GM18951 (cell line): ENCODE measurements at regions not wholly inside any gene's neighbourhood (a gene's known extent, or its start where the extent isn't known, plus 50 kb on each side); places are given as distances from the start of the nearest gene placed in this dataset.

ENCODE experiments used
- POLR2A ChIP-seq: IDR thresholded peaks from 4 replicates; pipeline ENCODE4 v1.6.1; 2011; ENCODE audit warnings: mild to moderate bottlenecking; ENCODE audit not compliant: insufficient read length, insufficient read depth; ENCODE audit errors: extremely low read depth
- in situ Hi-C: fragments of 300-500 bp; cut with MboI; formaldehyde crosslinking; loops from one replicate; pipeline ENCODE4 v1.12.0; 2022; ENCODE audit warnings: low sequenced_read_pairs, mixed read lengths, inconsistent platforms; ENCODE audit not compliant: unreplicated experiment

DNA sequence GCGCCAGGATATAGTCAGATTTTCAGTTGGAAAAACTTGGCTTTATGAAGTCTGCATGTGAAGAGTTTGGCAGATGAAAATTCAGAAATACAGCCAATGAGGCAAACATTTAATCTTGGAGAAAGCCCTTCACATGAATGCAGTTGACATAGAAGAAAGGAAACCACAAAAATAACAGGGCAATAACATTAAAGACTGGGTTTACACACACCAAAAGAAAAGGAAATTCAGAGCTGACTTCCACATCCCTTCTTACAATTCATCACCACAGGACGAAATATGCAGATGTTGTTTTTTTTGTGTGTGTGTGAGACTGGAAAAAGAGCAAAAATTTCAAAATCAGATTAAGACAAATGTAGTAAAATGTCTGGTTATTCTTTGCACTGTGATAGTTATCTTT lies 69.8 kb upstream of the HEY2 start:
- TF ChIP-seq POLR2A = no peak
- in situ Hi-C loops = no loop called here

DNA sequence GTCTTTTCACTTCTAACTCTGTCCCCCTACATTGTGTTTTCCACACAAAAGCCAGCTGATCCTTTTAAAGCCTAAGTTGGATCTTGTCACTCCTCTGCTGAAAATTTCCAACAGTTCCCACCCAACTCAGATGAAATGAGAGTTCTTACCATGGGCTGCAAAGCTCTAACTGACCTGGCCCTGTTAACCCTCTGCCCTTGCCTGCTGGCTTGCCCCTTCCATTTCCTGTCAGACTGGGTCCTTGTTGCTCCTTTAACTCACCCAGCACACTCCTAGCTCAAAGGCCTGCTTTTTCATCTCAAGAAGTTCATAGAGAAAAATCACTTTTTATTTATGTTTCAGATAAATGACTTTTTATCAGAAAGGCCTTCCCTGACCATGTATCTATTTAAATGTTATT lies 66.5 kb upstream of the HEY2 start:
- in situ Hi-C loops = no loop called here
- TF ChIP-seq POLR2A = no peak

DNA sequence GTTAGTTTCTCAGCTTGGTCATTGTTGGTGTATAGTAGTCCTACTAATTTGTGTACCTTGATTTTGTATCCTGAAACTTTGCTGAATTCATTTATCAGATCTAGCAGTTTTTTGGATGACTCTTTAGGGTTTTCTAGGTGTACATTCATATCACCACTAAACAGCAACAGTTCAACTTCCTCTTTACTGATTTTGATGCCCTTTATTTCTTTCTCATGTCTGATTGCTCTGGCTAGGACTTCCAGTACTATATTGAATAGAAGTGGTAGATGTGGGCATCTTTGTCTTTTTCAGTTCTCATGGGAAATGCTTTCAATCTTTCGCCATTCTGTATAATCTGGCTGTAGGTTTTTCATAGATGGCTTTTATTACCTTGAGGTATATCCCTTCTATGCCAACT lies 61.3 kb upstream of the HEY2 start:
- TF ChIP-seq POLR2A = no peak
- in situ Hi-C loops = no loop called here

DNA sequence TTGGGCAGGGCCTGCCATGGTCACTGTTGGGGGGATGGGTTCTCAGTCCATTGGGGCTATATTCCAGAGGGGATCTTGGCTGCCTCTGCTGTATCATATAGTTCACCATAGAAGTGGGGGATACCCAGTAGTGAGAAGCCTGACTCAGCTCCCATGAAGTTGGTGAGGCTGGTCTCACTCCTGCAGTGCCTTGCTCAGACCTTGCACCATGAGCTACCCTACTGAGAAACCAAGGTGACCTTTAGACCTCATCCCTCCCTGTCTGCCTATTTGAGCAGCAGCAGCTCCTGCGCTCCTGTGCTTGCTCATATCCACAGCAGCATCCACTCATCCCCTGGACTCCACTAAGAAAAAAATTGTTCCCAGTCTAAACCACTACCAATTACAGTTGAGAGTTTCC lies 56.0 kb upstream of the HEY2 start:
- no peak for TF ChIP-seq POLR2A
- in situ Hi-C loops = no loop called here

DNA sequence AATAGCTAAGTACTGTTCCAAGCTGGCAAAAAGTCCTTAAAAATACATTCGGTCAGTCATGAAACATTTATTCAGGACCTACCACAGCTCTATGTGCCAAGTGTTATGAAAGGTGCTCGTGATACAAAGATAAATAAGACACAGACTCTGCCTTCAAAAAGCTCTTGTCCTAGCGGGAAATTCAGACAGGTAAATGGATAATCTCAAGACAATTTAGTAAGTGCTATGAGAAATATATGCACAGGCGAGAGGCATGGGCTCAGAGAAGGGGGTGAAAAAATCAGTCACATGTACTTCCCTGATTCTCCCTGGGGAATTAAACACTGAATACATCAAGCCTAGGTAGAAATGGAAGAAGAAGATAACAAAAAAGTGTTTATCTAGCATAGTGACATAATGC lies 49.8 kb upstream of the HEY2 start:
- in situ Hi-C loops = no loop called here
- TF ChIP-seq POLR2A = no peak
